UCSD-AML1 (cell line): ENCODE measurements at regions not wholly inside any gene's neighbourhood (a gene's known extent, or its start where the extent isn't known, plus 50 kb on each side); places are given as distances from the start of the nearest gene placed in this dataset.
A peak's percentile ranks its signal among the peaks of the same experiment; 100 is the strongest.

Source experiments
- DNase-seq: peaks from one replicate; lab custom pipeline; 2025; ENCODE audit not compliant: unreplicated experiment; lab: John Stamatoyannopoulos, UW

- DNase-seq, result peak; percentile 80
Observed at GRCh38 chr14:65222440-65222858, 120.1 kb upstream of the MAX start.

GRCh38 chr14:65223636-65224035, 121.3 kb upstream of the MAX start:
- no peak for DNase-seq

GRCh38 chr14:65224799-65225198, 122.5 kb upstream of the MAX start:
- DNase-seq, result peak; percentile 43

GRCh38 chr14:65225299-65226159, 123.2 kb upstream of the MAX start:
- DNase-seq, result no peak

- no peak for DNase-seq
Observed at GRCh38 chr14:65226824-65227604, 124.7 kb upstream of the MAX start.

GRCh38 chr14:65228436-65228835, 126.1 kb upstream of the MAX start:
- no peak for DNase-seq

- no peak for DNase-seq
Observed at GRCh38 chr14:65228956-65229747, 126.8 kb upstream of the MAX start.

- peak; percentile 65 for DNase-seq
Observed at GRCh38 chr14:65229748-65230728, 127.7 kb upstream of the MAX start.

GRCh38 chr14:65231286-65231980, 129.1 kb upstream of the MAX start:
- DNase-seq, result no peak

GRCh38 chr14:65234752-65235361, 132.5 kb upstream of the MAX start:
- no peak for DNase-seq

GRCh38 chr14:65237023-65237814, 134.9 kb upstream of the MAX start:
- no peak for DNase-seq

GRCh38 chr14:65237941-65238340, 135.6 kb upstream of the MAX start:
- peak; percentile 75 for DNase-seq

- no peak for DNase-seq
Observed at GRCh38 chr14:65238456-65238855, 136.1 kb upstream of the MAX start.

GRCh38 chr14:65239143-65239937, 137.0 kb upstream of the MAX start:
- DNase-seq, result peak; percentile 52

GRCh38 chr14:65239938-65240296, 137.6 kb upstream of the MAX start:
- no peak for DNase-seq

GRCh38 chr14:65241125-65241752, 138.9 kb upstream of the MAX start:
- DNase-seq, result no peak

GRCh38 chr14:65242732-65243134, 140.4 kb upstream of the MAX start:
- DNase-seq, result no peak
